ENCODE measurements at regions not wholly inside any gene's neighbourhood (a gene's known extent, or its start where the extent isn't known, plus 50 kb on each side); places are given as distances from the start of the nearest gene placed in this dataset.

GRCh38 chr3:94301366-94301765, 238.5 kb downstream of the NSUN3 start:
- TF ChIP-seq POLR2AphosphoS5 (IDR thresholded peaks at IDR 0.05): no peak
- TF ChIP-seq CTCF (IDR thresholded peaks at IDR 0.05): no peak
- TF ChIP-seq POLR2A (IDR thresholded peaks at IDR 0.05): no peak
- TF ChIP-seq EP300 (IDR thresholded peaks at IDR 0.05): no peak

Data from stomach (tissue), 4 donors.